ENCODE measurements at regions not wholly inside any gene's neighbourhood (a gene's known extent, or its start where the extent isn't known, plus 50 kb on each side); places are given as distances from the start of the nearest gene placed in this dataset.

DNA sequence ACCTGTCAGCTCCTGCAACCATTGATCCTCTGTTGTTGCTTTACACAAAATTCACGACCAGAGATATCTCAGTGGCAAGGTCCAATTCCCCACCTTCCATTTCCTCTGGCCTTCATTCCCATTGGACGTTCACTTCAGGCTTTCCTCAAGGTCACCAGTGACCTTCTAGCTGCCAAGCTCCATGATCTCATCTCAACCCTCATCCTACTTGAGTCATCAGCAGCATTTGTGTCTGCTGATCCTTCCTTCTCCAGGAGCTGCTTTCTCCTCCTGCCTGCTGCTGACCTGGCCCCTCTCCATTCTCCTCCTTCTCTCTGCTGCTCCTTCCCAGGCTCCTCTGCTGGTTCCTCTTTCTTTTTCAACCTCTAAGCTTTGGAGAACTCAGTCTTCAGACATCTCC lies 66.2 kb upstream of the C10orf90 start:
- Mint-ChIP-seq H3K27ac (no peak overlapping the region), H3K4me3 (no peak overlapping the region), H3K9me3 (no peaks in the 10 kb centered on the region), H3K4me1 (ENCODE audit: low read depth) (no peaks in the 10 kb centered on the region), H3K27me3 (no peaks in the 10 kb centered on the region), H3K36me3 (ENCODE audit: low read depth) (no peaks in the 10 kb centered on the region)
- DNase-seq (no peak), ATAC-seq (no peak)
- ChIA-PET POLR2A (no interaction called here), CTCF (no interaction called here)
- TF ChIP-seq, protein P1, sequence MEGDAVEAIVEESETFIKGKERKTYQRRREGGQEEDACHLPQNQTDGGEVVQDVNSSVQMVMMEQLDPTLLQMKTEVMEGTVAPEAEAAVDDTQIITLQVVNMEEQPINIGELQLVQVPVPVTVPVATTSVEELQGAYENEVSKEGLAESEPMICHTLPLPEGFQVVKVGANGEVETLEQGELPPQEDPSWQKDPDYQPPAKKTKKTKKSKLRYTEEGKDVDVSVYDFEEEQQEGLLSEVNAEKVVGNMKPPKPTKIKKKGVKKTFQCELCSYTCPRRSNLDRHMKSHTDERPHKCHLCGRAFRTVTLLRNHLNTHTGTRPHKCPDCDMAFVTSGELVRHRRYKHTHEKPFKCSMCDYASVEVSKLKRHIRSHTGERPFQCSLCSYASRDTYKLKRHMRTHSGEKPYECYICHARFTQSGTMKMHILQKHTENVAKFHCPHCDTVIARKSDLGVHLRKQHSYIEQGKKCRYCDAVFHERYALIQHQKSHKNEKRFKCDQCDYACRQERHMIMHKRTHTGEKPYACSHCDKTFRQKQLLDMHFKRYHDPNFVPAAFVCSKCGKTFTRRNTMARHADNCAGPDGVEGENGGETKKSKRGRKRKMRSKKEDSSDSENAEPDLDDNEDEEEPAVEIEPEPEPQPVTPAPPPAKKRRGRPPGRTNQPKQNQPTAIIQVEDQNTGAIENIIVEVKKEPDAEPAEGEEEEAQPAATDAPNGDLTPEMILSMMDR (IDR thresholded peaks at IDR 0.05): no peak
- intact Hi-C loops (cut with micrococcal nuclease): no loop called here

DNA sequence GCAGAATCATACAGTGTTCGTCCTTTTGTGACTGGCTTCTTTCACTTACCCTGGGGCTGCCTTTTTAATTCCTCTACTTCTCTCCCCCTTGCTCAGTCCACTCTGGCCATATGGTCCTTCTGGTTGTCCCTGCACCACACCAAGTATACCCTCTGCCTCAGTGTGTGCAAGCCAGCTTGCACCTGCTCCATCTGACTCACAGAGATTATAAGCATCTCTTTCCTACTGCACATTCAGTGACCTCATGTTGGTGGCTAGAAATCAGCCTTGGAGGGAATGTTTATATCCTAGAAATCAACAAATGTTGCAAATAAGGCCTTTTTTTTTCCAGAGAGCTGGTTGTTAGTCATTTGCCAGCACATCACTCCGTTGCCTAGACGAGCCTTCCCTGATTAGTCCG lies 67.5 kb upstream of the C10orf90 start:
- H3K27me3 Mint-ChIP-seq: no peaks in the 10 kb centered on the region
- no peak overlapping the region for H3K27ac Mint-ChIP-seq
- no peaks in the 10 kb centered on the region for H3K36me3 Mint-ChIP-seq (ENCODE audit: low read depth)
- ChIA-PET CTCF (no interaction called here), POLR2A (no interaction called here)
- DNase-seq (no peak), ATAC-seq (no peak)
- TF ChIP-seq, protein P1 (IDR thresholded peaks at IDR 0.05): no peak
- no peak overlapping the region for H3K4me3 Mint-ChIP-seq
- intact Hi-C loops (cut with micrococcal nuclease): no loop called here
- H3K4me1 Mint-ChIP-seq (ENCODE audit: low read depth): no peaks in the 10 kb centered on the region
- no peaks in the 10 kb centered on the region for H3K9me3 Mint-ChIP-seq

GRCh38 chr10:126744571-126744970 lies 74.1 kb upstream of the C10orf90 start:
- ChIA-PET CTCF (no interaction called here), POLR2A (no interaction called here)
- H3K27me3 Mint-ChIP-seq: no peaks in the 10 kb centered on the region
- no peaks in the 10 kb centered on the region for H3K9me3 Mint-ChIP-seq
- no peak overlapping the region for H3K4me3 Mint-ChIP-seq
- ATAC-seq: no peak
- no peaks in the 10 kb centered on the region for H3K36me3 Mint-ChIP-seq (ENCODE audit: low read depth)
- H3K27ac Mint-ChIP-seq: no peak overlapping the region
- no peak for DNase-seq
- H3K4me1 Mint-ChIP-seq (ENCODE audit: low read depth): no peaks in the 10 kb centered on the region
- intact Hi-C loops (cut with micrococcal nuclease): no loop called here
- TF ChIP-seq, protein P1 (IDR thresholded peaks at IDR 0.05): no peak

DNA sequence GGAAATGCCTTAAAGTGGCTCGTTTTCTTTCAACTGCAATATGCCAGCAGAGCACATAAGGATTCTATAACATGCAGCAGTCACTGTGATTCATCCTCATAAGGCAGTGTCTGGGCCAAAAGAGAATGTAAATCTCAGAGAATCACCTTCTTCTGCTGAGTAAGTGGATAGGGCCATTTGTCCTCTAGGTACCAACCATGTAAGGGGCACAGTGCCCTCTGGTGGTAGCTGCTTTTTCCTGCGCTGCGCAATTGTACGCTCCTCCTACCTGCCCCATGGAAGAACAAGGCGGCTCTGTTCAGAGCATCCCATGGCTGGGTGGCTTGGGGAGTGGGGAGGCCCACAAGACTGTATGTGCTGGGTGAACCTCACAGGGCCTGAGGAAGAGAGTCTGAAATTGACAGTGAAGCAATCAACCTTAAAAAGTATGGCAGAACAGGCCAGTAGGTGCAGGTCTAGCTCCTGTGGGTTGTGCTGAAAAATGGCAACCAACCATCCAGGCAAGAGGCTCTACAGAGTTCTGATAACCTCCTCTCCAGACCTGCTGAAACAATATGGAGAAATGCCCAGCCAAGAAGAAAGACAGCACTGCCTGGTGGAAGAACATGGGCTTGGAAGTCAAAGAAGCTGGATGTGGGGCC lies 78.6 kb upstream of the C10orf90 start:
- TF ChIP-seq, protein P1 (IDR thresholded peaks at IDR 0.05): peak; percentile 61
- ATAC-seq (no peak), DNase-seq (peak; percentile 77)
- Mint-ChIP-seq H3K4me3 (no peak overlapping the region), H3K27ac (no peak overlapping the region), H3K9me3 (no peaks in the 10 kb centered on the region), H3K36me3 (ENCODE audit: low read depth) (no peaks in the 10 kb centered on the region), H3K4me1 (ENCODE audit: low read depth) (no peaks in the 10 kb centered on the region), H3K27me3 (no peaks in the 10 kb centered on the region)
- ChIA-PET CTCF (interaction anchor here (0.9 to 1.0 kb wide), 2 partner anchors 8 to 168 kb away, joined by 3 read pairs; no protein-coding TSS in a partner anchor), POLR2A (interaction anchor here (0.5 kb wide), 1 partner anchor 278 kb away, joined by 3 read pairs; no protein-coding TSS in a partner anchor)
- intact Hi-C loops (cut with micrococcal nuclease): no loop called here

DNA sequence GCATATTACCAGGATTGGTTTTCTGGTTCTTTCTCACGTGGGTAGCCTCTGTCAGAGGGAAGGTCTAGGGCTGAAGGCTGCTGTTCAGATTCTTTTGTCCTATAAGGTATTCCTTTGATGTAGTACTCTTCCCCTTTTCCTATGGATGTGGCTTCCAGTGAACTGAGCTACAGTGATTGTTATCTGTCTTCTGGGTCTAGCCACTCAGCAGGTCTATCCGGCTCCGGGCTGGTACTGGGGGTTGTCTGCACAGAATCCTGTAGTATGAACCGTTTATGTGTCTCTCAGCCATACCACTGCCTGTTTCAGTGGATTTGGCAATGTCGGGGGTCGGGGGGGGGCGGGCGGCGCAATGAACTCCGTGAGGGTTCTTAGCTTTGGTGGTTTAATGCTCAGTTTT lies 84.5 kb upstream of the C10orf90 start:
- TF ChIP-seq, protein P1 (IDR thresholded peaks at IDR 0.05): no peak
- no peak overlapping the region for H3K27ac Mint-ChIP-seq
- no peaks in the 10 kb centered on the region for H3K36me3 Mint-ChIP-seq (ENCODE audit: low read depth)
- H3K27me3 Mint-ChIP-seq: no peaks in the 10 kb centered on the region
- H3K4me3 Mint-ChIP-seq: no peak overlapping the region
- H3K9me3 Mint-ChIP-seq: peaks cover 3% of the 10 kb centered on the region
- intact Hi-C loops (cut with micrococcal nuclease): no loop called here
- H3K4me1 Mint-ChIP-seq (ENCODE audit: low read depth): no peaks in the 10 kb centered on the region
- CTCF ChIA-PET: no interaction called here
- ATAC-seq (no peak), DNase-seq (no peak)
- POLR2A ChIA-PET: no interaction called here

Data from activated CD8-positive, alpha-beta T cell treated with anti-CD3 and anti-CD28 coated beads for 36 hours (primary cell).